SK-N-SH (cell line): ENCODE measurements at regions not wholly inside any gene's neighbourhood (a gene's known extent, or its start where the extent isn't known, plus 50 kb on each side); places are given as distances from the start of the nearest gene placed in this dataset.

Experiments used
- CTCF ChIA-PET: fragments of 300-600, 350-600 bp; formaldehyde crosslinking; extraction: SDS; loops from one replicate; lab custom pipeline; 2021; lab: Yijun Ruan, JAX
- POLR2A ChIA-PET: fragments of 350-600 bp; sonication (Branson Sonifier 250); formaldehyde crosslinking; extraction: SDS; loops from one replicate; lab custom pipeline; 2020; ENCODE audit warnings: antibody characterized with exemption, inconsistent platforms; lab: Yijun Ruan, JAX
- DNase-seq: peaks from one replicate; pipeline ENCODE4 v3.0.0; 2012
- H2AFZ ChIP-seq: fragments of 200-600 bp; sonication (generic); 2 replicates; pipeline ENCODE4 v1.8.1; 2016; ENCODE audit warnings: antibody characterized with exemption, mild to moderate bottlenecking, low read depth
- H3F3A ChIP-seq: fragments of 200-600 bp; sonication (generic); replicated peaks from 2 replicates; pipeline ENCODE3; 2016; ENCODE audit warnings: antibody characterized with exemption, mild to moderate bottlenecking; ENCODE audit not compliant: insufficient read depth
- H3K27ac ChIP-seq, 2 experiments: fragments of 200-500 bp in 1 of 2; fragments of 200-600 bp in 1 of 2; sonication (Bioruptor generic) in 1 of 2; sonication (generic), shearing (Covaris generic) in 1 of 2; 2 replicates each; pipeline versions ENCODE4 v1.5.1 to v1.6.1; 2014 to 2016; ENCODE audit warnings: low read depth in 2 of 2, inconsistent platforms in 1 of 2, low read length in 1 of 2, mild to moderate bottlenecking in 1 of 2, mixed read lengths in 1 of 2
- H3K27me3 ChIP-seq: fragments of 200-600 bp; sonication (generic), shearing (Covaris generic); 2 replicates; pipeline ENCODE4 v1.6.1; 2016; ENCODE audit warnings: mixed run types; ENCODE audit not compliant: insufficient read depth
- H3K36me3 ChIP-seq, 2 experiments: fragments of 200-500 bp in 1 of 2; fragments of 200-600 bp in 1 of 2; sonication (Bioruptor generic) in 1 of 2; sonication (generic) in 1 of 2; replicated peaks in 1 of 2; 2 replicates each; pipeline versions ENCODE3 to v1.5.1; 2014 to 2016; ENCODE audit warnings: low read length in 1 of 2, mild to moderate bottlenecking in 1 of 2; ENCODE audit not compliant: insufficient read depth in 2 of 2, control insufficient read depth in 1 of 2
- H3K4me1 ChIP-seq, 2 experiments: fragments of 200-500 bp in 1 of 2; fragments of 200-600 bp in 1 of 2; sonication (Bioruptor generic) in 1 of 2; sonication (generic), shearing (Covaris generic) in 1 of 2; 2 replicates each; pipeline versions ENCODE4 v1.5.1 to v1.6.1; 2014 to 2016; ENCODE audit warnings: low read depth in 1 of 2, low read length in 1 of 2, mixed run types in 1 of 2; ENCODE audit not compliant: insufficient read depth in 2 of 2, control insufficient read depth in 1 of 2
- H3K4me2 ChIP-seq: fragments of 200-600 bp; sonication (generic), shearing (Covaris generic); 2 replicates; pipeline ENCODE4 v1.6.1; 2017; ENCODE audit warnings: mixed run types
- H3K4me3 ChIP-seq, 2 experiments: fragments of 200-500 bp in 1 of 2; fragments of 200-600 bp in 1 of 2; sonication (Bioruptor generic) in 1 of 2; sonication (generic), shearing (Covaris generic) in 1 of 2; 2 replicates each; pipeline versions ENCODE4 v1.5.1 to v1.8.1; 2014 to 2016; ENCODE audit warnings: low read depth in 2 of 2, inconsistent platforms in 1 of 2, low read length in 1 of 2, mild to moderate bottlenecking in 1 of 2, mixed read lengths in 1 of 2, moderate library complexity in 1 of 2
- H3K79me2 ChIP-seq: fragments of 200-600 bp; sonication (generic); 2 replicates; pipeline ENCODE4 v1.8.1; 2017; ENCODE audit warnings: mild to moderate bottlenecking; ENCODE audit not compliant: insufficient read depth
- H3K9ac ChIP-seq: fragments of 200-600 bp; sonication (generic); 2 replicates; pipeline ENCODE4 v1.6.1; 2017; ENCODE audit warnings: mixed run types
- H3K9me2 ChIP-seq: fragments of 200-600 bp; sonication (generic); 2 replicates; pipeline ENCODE4 v1.6.1; 2017; ENCODE audit warnings: mixed run types
- H3K9me3 ChIP-seq: fragments of 200-600 bp; sonication (generic); 2 replicates; pipeline ENCODE4 v1.6.1; 2017; ENCODE audit warnings: mixed run types, mild to moderate bottlenecking, moderate library complexity
- H4K20me1 ChIP-seq: fragments of 200-600 bp; sonication (generic); 2 replicates; pipeline ENCODE4 v1.6.1; 2017; ENCODE audit warnings: mild to moderate bottlenecking, mixed run types; ENCODE audit not compliant: insufficient read depth
- CHD2 ChIP-seq: fragments of 150-350 bp; IDR thresholded peaks from 2 replicates; pipeline ENCODE4 v1.6.1; 2018; ENCODE audit warnings: low read length; ENCODE audit not compliant: partially characterized antibody
- FOSL2 ChIP-seq: IDR thresholded peaks from 2 replicates; pipeline ENCODE4 v1.4.0; 2012; ENCODE audit warnings: low read depth, mild to moderate bottlenecking, moderate library complexity, borderline replicate concordance
- FOXM1 ChIP-seq: IDR thresholded peaks from 2 replicates; pipeline ENCODE4 v1.4.0; 2012; ENCODE audit warnings: low read depth, mild to moderate bottlenecking
- GABPA ChIP-seq: IDR thresholded peaks from 2 replicates; pipeline ENCODE4 v1.4.0; 2012; ENCODE audit warnings: low read depth, mild to moderate bottlenecking
- GATA2 ChIP-seq: sonication (generic); formaldehyde crosslinking; IDR thresholded peaks from 2 replicates; pipeline ENCODE4 v1.5.0; 2020; ENCODE audit warnings: mild to moderate bottlenecking, missing genetic modification reagents
- JUND ChIP-seq: IDR thresholded peaks from 2 replicates; pipeline ENCODE4 v1.4.0; 2012
- MEF2A ChIP-seq: IDR thresholded peaks from 2 replicates; pipeline ENCODE4 v1.4.0; 2012; ENCODE audit warnings: low read depth, borderline replicate concordance
- MXI1 ChIP-seq: IDR thresholded peaks from 2 replicates; pipeline ENCODE4 v1.6.1; 2012; ENCODE audit warnings: mild to moderate bottlenecking, low read depth, low read length, improper control_type of control experiment
- NFIC ChIP-seq: IDR thresholded peaks from 2 replicates; pipeline ENCODE4 v1.4.0; 2012; ENCODE audit warnings: borderline replicate concordance
- PBX3 ChIP-seq: IDR thresholded peaks from 2 replicates; pipeline ENCODE4; 2012
- RAD21 ChIP-seq: IDR thresholded peaks from 2 replicates; pipeline ENCODE4 v1.6.1; 2012; ENCODE audit warnings: mild to moderate bottlenecking, low read length
- RFX5 ChIP-seq: IDR thresholded peaks from 2 replicates; pipeline ENCODE4 v1.6.1; 2012; ENCODE audit warnings: mild to moderate bottlenecking, improper control_type of control experiment, low read length
- RXRA ChIP-seq: IDR thresholded peaks from 2 replicates; pipeline ENCODE4 v1.4.0; 2012; ENCODE audit warnings: low read depth, mild to moderate bottlenecking, borderline replicate concordance
- SIN3A ChIP-seq: IDR thresholded peaks from 2 replicates; pipeline ENCODE4 v1.6.1; 2012; ENCODE audit warnings: low read depth, mild to moderate bottlenecking, low read length, moderate library complexity, borderline replicate concordance
- SMC3 ChIP-seq: IDR thresholded peaks from 2 replicates; pipeline ENCODE4 v1.6.1; 2012; ENCODE audit warnings: low read depth, low read length, improper control_type of control experiment
- TAF1 ChIP-seq: IDR thresholded peaks from 2 replicates; pipeline ENCODE4 v1.6.1; 2012; ENCODE audit warnings: low read depth, mild to moderate bottlenecking, low read length, moderate library complexity, borderline replicate concordance
- USF1 ChIP-seq: IDR thresholded peaks from 2 replicates; pipeline ENCODE4 v1.4.0; 2012; ENCODE audit warnings: low read depth, borderline replicate concordance
- USF2 ChIP-seq: fragments of 150-350 bp; IDR thresholded peaks from 2 replicates; pipeline ENCODE4 v1.6.1; 2017; ENCODE audit warnings: antibody characterized with exemption, low read length, low read depth, borderline replicate concordance
- YY1 ChIP-seq: IDR thresholded peaks from 2 replicates; pipeline ENCODE4 v1.4.0; 2012; ENCODE audit warnings: low read depth, mild to moderate bottlenecking
- WGBS: methylation state at CpG from one replicate; pipeline ENCODE4 v1.1.6; 2017; ENCODE audit warnings: low lambda C conversion rate; 5-methylcytosine and 5-hydroxymethylcytosine counted together
- TF ChIP-seq, protein P1 (sequence below): IDR thresholded peaks from 2 replicates; pipeline ENCODE4 v1.4.0; 2012; ENCODE audit warnings: low read depth
- TF ChIP-seq, protein P2 (sequence below): IDR thresholded peaks from 2 replicates; pipeline ENCODE4 v1.4.0; 2012; ENCODE audit warnings: low read depth, borderline replicate concordance

DNA sequence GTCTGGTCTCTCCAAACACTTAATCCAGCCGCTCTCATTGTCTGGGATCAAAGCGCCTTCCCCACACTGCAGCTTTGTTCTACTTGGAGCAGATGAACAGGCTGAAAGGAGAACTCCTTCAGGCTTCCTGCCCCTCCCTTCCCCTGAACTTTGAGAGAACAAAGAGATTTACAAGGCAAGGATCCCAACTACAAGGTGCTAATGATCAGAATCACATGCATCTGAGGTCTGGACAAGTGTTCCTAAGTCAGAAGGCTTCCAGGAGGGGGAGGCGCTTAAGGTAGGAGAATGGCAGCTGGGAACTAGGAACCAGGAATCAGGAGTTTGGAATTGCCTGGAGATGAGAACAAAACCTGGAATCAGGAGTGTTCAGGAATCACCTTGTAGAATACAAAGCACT lies 606.3 kb upstream of the CDH11 start:
- H3F3A ChIP-seq = peaks cover 6% of the 10 kb centered on the region
- H4K20me1 ChIP-seq = no peaks in the 10 kb centered on the region
- CTCF ChIA-PET = no interaction called here
- WGBS = 80% methylated on average over 3 of the region's 3 CpGs
- H3K36me3 ChIP-seq = no peaks in the 10 kb centered on the region
- no peak overlapping the region for H3K9ac ChIP-seq
- H2AFZ ChIP-seq = no peak overlapping the region
- H3K4me3 ChIP-seq = no peak overlapping the region
- no peak for TF ChIP-seq PBX3
- no peak for TF ChIP-seq FOXM1
- no peak for TF ChIP-seq TAF1
- no peak for TF ChIP-seq SMC3
- no peak for TF ChIP-seq MEF2A
- no peak for TF ChIP-seq RFX5
- TF ChIP-seq, protein P1, sequence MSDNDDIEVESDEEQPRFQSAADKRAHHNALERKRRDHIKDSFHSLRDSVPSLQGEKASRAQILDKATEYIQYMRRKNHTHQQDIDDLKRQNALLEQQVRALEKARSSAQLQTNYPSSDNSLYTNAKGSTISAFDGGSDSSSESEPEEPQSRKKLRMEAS = no peak
- no peak for TF ChIP-seq CHD2
- TF ChIP-seq USF2 = no peak
- TF ChIP-seq, all 33 proteins: peak for 0
- no peaks in the 10 kb centered on the region for H3K79me2 ChIP-seq
- H3K4me2 ChIP-seq = no peak overlapping the region
- peaks cover 2 to 5% of the 10 kb centered on the region in 2 experiments; a peak in 2 of 4 replicates for H3K4me1 ChIP-seq
- no peak overlapping the region for H3K27ac ChIP-seq
- no peaks in the 10 kb centered on the region for H3K9me2 ChIP-seq
- H3K27me3 ChIP-seq = no peaks in the 10 kb centered on the region
- H3K9me3 ChIP-seq = no peaks in the 10 kb centered on the region
- POLR2A ChIA-PET = no interaction called here
- DNase-seq = no peak

DNA sequence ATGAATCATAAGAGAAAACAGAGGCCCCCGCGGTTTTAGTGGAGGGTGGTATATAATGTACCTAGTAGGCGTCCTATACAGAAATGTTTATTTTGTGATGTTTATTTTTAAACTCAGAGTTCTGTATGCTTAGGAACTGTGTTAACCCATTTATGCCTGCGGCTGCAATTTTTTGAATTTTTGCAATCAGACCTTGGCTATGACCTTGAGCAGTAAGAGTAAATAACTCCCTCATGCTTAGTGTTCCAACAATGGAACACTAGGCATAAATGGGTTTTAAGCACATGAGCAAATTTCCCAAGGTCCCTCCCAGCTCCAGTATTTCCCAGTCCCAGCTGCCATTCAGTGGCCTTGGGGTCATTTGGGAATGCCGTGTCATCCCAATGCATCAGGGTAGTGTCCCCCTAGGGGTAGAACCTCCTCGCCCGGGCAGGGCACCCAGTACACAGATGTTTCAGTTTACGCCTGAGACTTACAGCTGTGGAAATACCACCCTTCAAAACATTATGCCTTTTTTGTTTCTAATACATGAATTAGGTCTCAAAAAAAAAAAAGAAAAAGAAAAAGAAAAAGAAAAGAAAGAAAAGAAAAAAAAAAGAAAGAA lies 605.8 kb upstream of the CDH11 start:
- H3K4me1 ChIP-seq = peaks cover 2 to 5% of the 10 kb centered on the region in 2 experiments; a peak in 2 of 4 replicates
- 85% methylated on average over 8 of the region's 8 CpGs for WGBS
- no peaks in the 10 kb centered on the region for H3K9me2 ChIP-seq
- CTCF ChIA-PET = no interaction called here
- no peaks in the 10 kb centered on the region for H3K36me3 ChIP-seq
- H3K4me2 ChIP-seq = no peak overlapping the region
- H3K4me3 ChIP-seq = no peak overlapping the region
- H3K27me3 ChIP-seq = no peaks in the 10 kb centered on the region
- no peak overlapping the region for H2AFZ ChIP-seq
- no peaks in the 10 kb centered on the region for H3K79me2 ChIP-seq
- no peaks in the 10 kb centered on the region for H4K20me1 ChIP-seq
- no peaks in the 10 kb centered on the region for H3K9me3 ChIP-seq
- H3K9ac ChIP-seq = no peak overlapping the region
- no peak overlapping the region for H3K27ac ChIP-seq
- H3F3A ChIP-seq = peaks cover 6% of the 10 kb centered on the region
- TF ChIP-seq SMC3 (no peak), NFIC (no peak), MXI1 (no peak), PBX3 (no peak), FOSL2 (no peak), YY1 (no peak), USF1 (no peak), JUND (no peak), SIN3A (no peak), GABPA (no peak), RXRA (no peak), GATA2 (CRISPR knock-in tag) (no peak), RAD21 (no peak)
- TF ChIP-seq, protein P2, sequence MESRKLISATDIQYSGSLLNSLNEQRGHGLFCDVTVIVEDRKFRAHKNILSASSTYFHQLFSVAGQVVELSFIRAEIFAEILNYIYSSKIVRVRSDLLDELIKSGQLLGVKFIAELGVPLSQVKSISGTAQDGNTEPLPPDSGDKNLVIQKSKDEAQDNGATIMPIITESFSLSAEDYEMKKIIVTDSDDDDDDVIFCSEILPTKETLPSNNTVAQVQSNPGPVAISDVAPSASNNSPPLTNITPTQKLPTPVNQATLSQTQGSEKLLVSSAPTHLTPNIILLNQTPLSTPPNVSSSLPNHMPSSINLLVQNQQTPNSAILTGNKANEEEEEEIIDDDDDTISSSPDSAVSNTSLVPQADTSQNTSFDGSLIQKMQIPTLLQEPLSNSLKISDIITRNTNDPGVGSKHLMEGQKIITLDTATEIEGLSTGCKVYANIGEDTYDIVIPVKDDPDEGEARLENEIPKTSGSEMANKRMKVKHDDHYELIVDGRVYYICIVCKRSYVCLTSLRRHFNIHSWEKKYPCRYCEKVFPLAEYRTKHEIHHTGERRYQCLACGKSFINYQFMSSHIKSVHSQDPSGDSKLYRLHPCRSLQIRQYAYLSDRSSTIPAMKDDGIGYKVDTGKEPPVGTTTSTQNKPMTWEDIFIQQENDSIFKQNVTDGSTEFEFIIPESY = no peak
- TF ChIP-seq, all 33 proteins: peak for 0
- POLR2A ChIA-PET = no interaction called here
- no peak for DNase-seq
